Muscle layer of colon (tissue), 2 donors: ENCODE measurements at regions not wholly inside any gene's neighbourhood (a gene's known extent, or its start where the extent isn't known, plus 50 kb on each side); places are given as distances from the start of the nearest gene placed in this dataset.

ENCODE experiments used
- H3K27ac ChIP-seq: one replicate; pipeline ENCODE4 v1.7.0; 2013; ENCODE audit warnings: low read depth, mild to moderate bottlenecking, low read length, moderate library complexity
- H3K27me3 ChIP-seq, 2 donors: one replicate each; pipeline ENCODE4 v1.7.0; 2013; ENCODE audit warnings: low read length in 2 of 2, mild to moderate bottlenecking in 2 of 2; ENCODE audit not compliant: insufficient read depth in 2 of 2, control insufficient read depth in 1 of 2
- H3K36me3 ChIP-seq: one replicate; pipeline ENCODE4 v1.7.0; 2013; ENCODE audit warnings: mild to moderate bottlenecking, low read length; ENCODE audit not compliant: insufficient read depth
- H3K4me1 ChIP-seq: one replicate; pipeline ENCODE4 v1.7.0; 2013; ENCODE audit warnings: mild to moderate bottlenecking, low read length; ENCODE audit not compliant: insufficient read depth
- H3K4me3 ChIP-seq, 2 donors: one replicate each; pipeline ENCODE4 v1.7.0; 2013; ENCODE audit warnings: low read length in 2 of 2, low read depth in 1 of 2, mild to moderate bottlenecking in 1 of 2, moderate library complexity in 1 of 2
- H3K9ac ChIP-seq: one replicate; pipeline ENCODE4 v1.7.0; 2013; ENCODE audit warnings: low read length
- H3K9me3 ChIP-seq: one replicate; pipeline ENCODE4 v1.7.0; 2013; ENCODE audit warnings: mild to moderate bottlenecking, low read length
- donor health status: abdominal sarcoma.
- donor health status: Adenocarcinoma of cecum.

DNA sequence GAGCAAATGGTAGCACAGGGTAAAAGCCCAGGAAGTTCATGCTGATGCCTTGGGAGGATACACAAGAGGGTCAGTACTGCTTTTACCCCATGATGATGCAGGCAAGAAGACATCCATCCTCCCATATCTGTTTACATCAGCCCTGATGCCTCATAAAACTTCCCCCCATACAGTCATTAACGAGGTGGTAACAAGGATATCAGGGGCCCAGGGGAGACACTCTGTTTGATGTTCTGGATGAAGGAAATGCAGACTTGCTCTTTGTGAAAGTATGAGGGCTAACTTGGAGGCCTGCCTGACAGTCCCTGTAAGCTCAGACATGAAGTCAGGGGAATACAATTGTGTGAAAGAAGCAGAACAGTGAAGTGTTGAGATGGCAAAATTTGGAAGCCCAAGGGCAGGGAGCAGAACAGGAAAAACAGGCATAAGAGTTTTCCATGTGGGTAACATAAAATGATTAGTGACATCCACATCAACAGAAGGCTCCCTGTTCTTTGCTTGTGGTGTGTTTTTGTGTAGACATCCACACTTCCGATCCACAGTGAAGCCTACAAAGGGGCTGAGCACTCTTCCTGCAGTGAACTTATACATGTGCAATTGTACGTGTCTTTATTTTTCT lies 813.4 kb downstream of the MAFB start:
- Histone ChIP-seq H3K27me3 (no peaks in the 10 kb centered on the region), H3K4me3 (no peak overlapping the region), H3K27ac (no peak overlapping the region)

DNA sequence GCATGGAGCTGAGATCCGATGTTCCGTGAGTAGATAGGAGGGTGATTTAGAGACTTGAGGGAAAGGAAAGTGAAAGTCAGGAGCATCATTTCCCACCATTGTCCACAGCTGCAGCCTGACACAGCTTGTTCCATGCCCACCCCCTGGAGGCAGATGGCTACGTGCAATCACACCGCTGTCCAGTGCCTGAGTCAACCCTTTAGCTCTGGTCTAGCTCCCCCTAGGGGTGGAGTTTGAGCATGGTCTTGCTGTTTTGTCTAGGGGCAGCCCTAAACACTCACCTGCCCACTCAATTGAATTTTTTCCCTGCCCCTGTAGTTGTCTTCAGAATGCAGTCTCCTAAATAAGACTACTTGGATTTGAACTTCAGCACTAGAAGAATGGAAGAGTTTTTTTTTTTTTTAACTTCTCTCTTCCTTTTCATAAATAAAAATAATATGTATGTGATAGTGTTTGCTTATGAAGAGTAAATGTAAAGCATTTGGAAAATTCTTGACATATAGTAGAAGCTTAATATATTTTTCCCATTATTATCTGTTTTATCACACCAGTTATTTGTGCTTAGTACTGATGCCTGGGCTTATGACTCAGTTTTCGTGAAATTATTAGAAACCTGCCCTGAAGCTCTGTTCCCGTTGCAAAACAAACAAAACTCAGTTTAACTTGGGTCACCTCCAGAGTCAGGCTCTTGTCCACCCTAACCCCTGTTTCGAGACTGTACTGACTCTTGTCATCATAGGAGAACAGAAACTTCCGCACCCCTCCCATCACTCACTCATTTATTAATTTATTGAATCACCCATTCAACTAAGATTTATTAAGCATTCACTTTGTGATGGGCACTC lies 814.8 kb downstream of the MAFB start:
- Histone ChIP-seq H3K4me1 (peaks cover 28% of the 10 kb centered on the region), H3K9ac (no peak overlapping the region), H3K4me3 (no peak overlapping the region), H3K27ac (no peak overlapping the region), H3K27me3 (no peaks in the 10 kb centered on the region), H3K9me3 (no peaks in the 10 kb centered on the region), H3K36me3 (no peaks in the 10 kb centered on the region)

More for the DNA sequence above, 813.4 kb downstream of the MAFB start:
- Histone ChIP-seq H3K9me3 (no peaks in the 10 kb centered on the region), H3K9ac (no peak overlapping the region), H3K4me1 (peaks cover 28% of the 10 kb centered on the region), H3K36me3 (no peaks in the 10 kb centered on the region)

DNA sequence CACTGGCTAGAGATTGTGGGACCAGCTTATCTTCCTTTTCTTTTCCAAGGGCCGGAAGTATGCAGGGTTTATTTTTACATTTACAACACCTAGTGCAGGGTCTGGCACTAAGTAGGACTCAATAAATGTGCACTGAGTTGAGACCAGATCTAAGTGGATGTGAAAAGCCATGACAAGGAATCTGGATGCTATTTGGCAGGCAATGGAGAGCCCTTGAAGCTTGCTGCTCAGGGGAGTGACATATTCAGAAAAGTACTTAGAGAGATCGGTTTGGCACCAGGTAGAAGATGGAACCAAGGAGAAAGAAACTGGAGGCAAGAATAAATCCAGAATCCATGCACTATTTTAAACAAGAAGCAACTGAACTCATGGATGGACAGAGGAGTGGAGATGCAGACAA lies 815.8 kb downstream of the MAFB start:
- Histone ChIP-seq H3K36me3 (no peaks in the 10 kb centered on the region), H3K27me3 (no peaks in the 10 kb centered on the region), H3K4me3 (no peak overlapping the region), H3K4me1 (peaks cover 19% of the 10 kb centered on the region), H3K9me3 (no peaks in the 10 kb centered on the region), H3K9ac (no peak overlapping the region), H3K27ac (no peak overlapping the region)

DNA sequence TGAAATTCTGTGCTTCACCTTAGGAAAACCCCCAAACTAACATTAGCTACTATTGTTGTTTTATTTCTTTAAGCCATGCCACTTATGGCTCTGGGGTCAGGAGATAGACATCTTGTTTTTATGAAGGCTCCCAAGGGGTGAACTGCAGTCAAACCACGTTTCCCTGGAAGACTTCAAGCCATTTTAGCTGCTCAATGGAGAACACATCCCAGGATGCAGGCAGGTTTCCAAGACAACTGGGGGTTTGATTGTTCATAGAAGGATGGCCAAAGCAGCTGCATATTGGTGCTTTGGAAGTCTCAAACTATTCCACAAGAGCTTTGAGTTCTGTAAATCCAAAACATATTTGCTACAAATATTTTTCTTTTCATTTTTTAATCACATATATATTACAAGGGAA lies 818.0 kb downstream of the MAFB start:
- no peak overlapping the region for H3K4me3 ChIP-seq
- H3K27ac ChIP-seq = no peak overlapping the region
- H3K36me3 ChIP-seq = no peaks in the 10 kb centered on the region
- H3K9me3 ChIP-seq = no peaks in the 10 kb centered on the region
- no peak overlapping the region for H3K9ac ChIP-seq
- no peaks in the 10 kb centered on the region for H3K4me1 ChIP-seq
- no peaks in the 10 kb centered on the region for H3K27me3 ChIP-seq

- Histone ChIP-seq H3K9ac (no peak overlapping the region), H3K4me3 (no peak overlapping the region), H3K27me3 (no peaks in the 10 kb centered on the region), H3K27ac (no peak overlapping the region), H3K9me3 (no peaks in the 10 kb centered on the region), H3K36me3 (no peaks in the 10 kb centered on the region), H3K4me1 (no peaks in the 10 kb centered on the region)
Measured at GRCh38 chr20:39865446-39865845, 823.6 kb downstream of the MAFB start.

DNA sequence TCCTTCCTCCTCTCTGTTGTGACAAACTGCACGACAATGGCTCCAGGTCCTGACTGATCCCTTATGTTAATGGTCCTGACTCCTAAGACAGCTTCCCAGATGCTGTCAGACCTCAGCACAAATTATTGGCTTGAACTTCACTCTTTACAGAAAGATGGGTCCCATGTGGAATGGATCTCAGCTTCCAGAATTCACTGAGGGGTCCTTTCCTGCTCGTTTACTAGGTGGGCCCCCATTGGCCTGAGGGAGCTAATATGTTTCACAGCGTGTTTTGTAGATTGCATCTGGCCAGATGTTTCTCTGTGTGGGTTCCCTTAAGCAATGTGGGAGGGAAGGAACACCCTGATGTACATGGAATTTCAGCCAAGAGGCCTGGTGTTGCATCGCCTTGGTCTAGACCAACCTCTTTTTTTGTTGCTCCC lies 826.6 kb downstream of the MAFB start:
- no peaks in the 10 kb centered on the region for H3K9me3 ChIP-seq
- H3K9ac ChIP-seq = no peak overlapping the region
- H3K27ac ChIP-seq = no peak overlapping the region
- no peaks in the 10 kb centered on the region for H3K4me1 ChIP-seq
- no peaks in the 10 kb centered on the region for H3K27me3 ChIP-seq
- no peaks in the 10 kb centered on the region for H3K36me3 ChIP-seq
- no peak overlapping the region for H3K4me3 ChIP-seq

GRCh38 chr20:39861381-39861780 lies 827.7 kb downstream of the MAFB start:
- no peaks in the 10 kb centered on the region for H3K36me3 ChIP-seq
- no peaks in the 10 kb centered on the region for H3K9me3 ChIP-seq
- H3K4me3 ChIP-seq = no peak overlapping the region
- H3K27me3 ChIP-seq = no peaks in the 10 kb centered on the region
- H3K27ac ChIP-seq = no peak overlapping the region
- H3K9ac ChIP-seq = no peak overlapping the region
- H3K4me1 ChIP-seq = no peaks in the 10 kb centered on the region

DNA sequence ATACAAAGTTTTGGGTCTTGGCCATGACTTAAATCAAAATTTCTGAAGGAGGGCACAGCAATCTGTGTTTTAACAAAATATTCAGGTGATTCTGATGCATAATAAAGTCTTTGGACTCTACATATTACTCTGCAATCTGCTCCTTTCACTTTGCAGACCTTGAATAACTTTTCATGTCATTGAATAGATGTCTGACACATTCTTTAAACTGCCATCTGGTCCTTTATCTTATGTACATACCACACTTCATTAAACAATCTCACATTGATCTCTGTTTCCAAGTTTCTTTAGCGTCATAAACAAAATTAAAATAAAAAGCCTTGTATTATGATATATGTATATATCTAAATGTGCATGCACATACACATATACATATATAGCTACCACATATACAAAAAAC lies 831.2 kb downstream of the MAFB start:
- H3K4me1 ChIP-seq = no peaks in the 10 kb centered on the region
- H3K27me3 ChIP-seq = no peaks in the 10 kb centered on the region
- no peaks in the 10 kb centered on the region for H3K36me3 ChIP-seq
- H3K9ac ChIP-seq = no peak overlapping the region
- no peak overlapping the region for H3K4me3 ChIP-seq
- no peaks in the 10 kb centered on the region for H3K9me3 ChIP-seq
- H3K27ac ChIP-seq = no peak overlapping the region

- Histone ChIP-seq H3K27ac (no peak overlapping the region), H3K36me3 (no peaks in the 10 kb centered on the region), H3K9me3 (no peaks in the 10 kb centered on the region), H3K4me1 (no peaks in the 10 kb centered on the region), H3K9ac (no peak overlapping the region), H3K27me3 (no peaks in the 10 kb centered on the region), H3K4me3 (no peak overlapping the region)
Measured at GRCh38 chr20:39857187-39857586, 831.8 kb downstream of the MAFB start.

DNA sequence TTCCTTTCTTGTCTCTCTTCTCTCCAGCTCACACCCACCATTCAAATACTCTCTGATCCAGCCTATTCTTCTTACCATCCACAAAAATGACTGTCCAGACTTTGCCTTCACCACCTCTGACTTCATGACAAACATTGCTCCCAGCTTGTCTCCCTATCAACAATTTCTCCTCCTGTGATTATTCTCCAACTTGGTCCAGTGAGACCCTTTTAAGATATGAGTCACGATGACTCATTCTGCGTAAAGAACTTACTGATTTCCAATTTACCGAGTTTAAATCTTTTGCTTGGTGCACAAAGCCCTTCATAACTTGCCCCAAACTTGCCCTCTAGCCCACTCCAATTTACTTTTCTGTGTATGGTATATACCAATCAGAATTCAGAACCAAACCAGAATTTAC lies 833.2 kb downstream of the MAFB start:
- H3K27me3 ChIP-seq = no peaks in the 10 kb centered on the region
- H3K36me3 ChIP-seq = no peaks in the 10 kb centered on the region
- no peak overlapping the region for H3K4me3 ChIP-seq
- no peak overlapping the region for H3K27ac ChIP-seq
- no peak overlapping the region for H3K9ac ChIP-seq
- H3K9me3 ChIP-seq = no peaks in the 10 kb centered on the region
- peaks cover 9% of the 10 kb centered on the region for H3K4me1 ChIP-seq

GRCh38 chr20:39855056-39855455 lies 834.0 kb downstream of the MAFB start:
- Histone ChIP-seq H3K9ac (no peak overlapping the region), H3K9me3 (no peaks in the 10 kb centered on the region), H3K27ac (no peak overlapping the region), H3K4me3 (no peak overlapping the region), H3K27me3 (no peaks in the 10 kb centered on the region), H3K4me1 (peaks cover 16% of the 10 kb centered on the region), H3K36me3 (no peaks in the 10 kb centered on the region)

DNA sequence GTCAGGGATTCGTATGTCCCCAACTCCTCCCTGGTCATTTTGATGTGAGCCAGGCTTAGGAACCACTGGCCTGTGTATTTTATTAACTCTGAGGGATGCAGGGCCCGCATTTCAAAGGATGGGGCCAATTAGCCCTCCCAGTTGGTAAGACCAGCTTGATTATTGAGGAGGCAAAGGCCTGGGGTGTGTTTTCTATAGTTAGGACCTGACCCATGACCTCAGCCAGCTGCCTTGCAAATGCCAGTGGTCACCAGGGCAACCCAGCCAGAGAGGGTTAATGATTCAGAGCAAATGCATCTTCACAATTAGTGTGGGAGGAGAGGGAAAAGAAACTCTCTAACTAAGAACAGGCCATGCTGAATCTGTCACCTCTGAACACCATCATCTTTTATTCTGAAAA lies 835.4 kb downstream of the MAFB start:
- H3K27me3 ChIP-seq = no peaks in the 10 kb centered on the region
- peaks cover 29% of the 10 kb centered on the region for H3K4me1 ChIP-seq
- H3K9ac ChIP-seq = no peak overlapping the region
- no peaks in the 10 kb centered on the region for H3K9me3 ChIP-seq
- H3K27ac ChIP-seq = no peak overlapping the region
- H3K36me3 ChIP-seq = no peaks in the 10 kb centered on the region
- H3K4me3 ChIP-seq = no peak overlapping the region
